ENCODE measurements at regions not wholly inside any gene's neighbourhood (a gene's known extent, or its start where the extent isn't known, plus 50 kb on each side); places are given as distances from the start of the nearest gene placed in this dataset.

DNA sequence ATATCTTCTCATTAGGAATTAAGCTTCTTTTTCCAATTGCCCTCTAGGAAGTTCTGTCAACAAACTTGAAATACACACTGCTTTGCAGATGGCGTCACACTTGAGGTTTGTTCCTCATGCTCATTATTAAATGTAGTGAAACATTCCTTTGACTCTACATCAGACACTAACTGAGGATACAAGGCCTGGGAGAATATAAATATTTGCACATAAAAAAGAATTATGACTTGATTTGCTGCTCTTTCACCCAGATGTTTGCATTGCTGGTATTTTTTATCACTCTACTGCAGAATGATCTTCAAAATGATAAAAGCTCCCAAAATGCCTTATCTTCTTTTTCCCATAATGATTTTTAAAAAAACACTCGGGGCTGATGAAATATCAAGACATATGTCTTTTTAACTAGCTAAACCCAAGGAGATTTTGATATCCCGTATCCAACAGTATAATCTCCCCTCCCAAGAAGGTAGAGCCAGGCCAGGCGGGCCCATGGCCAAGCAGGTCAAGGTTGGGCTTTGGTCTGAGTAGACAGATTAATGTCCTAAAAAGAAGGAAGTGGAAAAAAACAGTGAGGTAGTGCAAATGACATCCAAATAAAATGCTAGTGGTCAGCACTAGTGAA is 264.6 kb downstream of the HHIPL2 start:
- H3K27me3 ChIP-seq (ENCODE audit: control insufficient read depth in 1 of 2, insufficient read depth in 2 of 2, low read length in 2 of 2): no peaks in the 10 kb centered on the region
- peaks cover 8% of the 10 kb centered on the region for H3K4me1 ChIP-seq (ENCODE audit: insufficient read depth, low read length)
- no peak overlapping the region for H3K9ac ChIP-seq (ENCODE audit: low read length)
- no peak overlapping the region for H3K4me3 ChIP-seq (ENCODE audit: low read depth in 1 of 2, low read length in 2 of 2)
- H3K36me3 ChIP-seq (ENCODE audit: insufficient read depth, low read length): no peaks in the 10 kb centered on the region
- no peaks in the 10 kb centered on the region for H3K9me3 ChIP-seq (ENCODE audit: low read length)
- no peak overlapping the region for H3K27ac ChIP-seq (ENCODE audit: low read depth, low read length)

DNA sequence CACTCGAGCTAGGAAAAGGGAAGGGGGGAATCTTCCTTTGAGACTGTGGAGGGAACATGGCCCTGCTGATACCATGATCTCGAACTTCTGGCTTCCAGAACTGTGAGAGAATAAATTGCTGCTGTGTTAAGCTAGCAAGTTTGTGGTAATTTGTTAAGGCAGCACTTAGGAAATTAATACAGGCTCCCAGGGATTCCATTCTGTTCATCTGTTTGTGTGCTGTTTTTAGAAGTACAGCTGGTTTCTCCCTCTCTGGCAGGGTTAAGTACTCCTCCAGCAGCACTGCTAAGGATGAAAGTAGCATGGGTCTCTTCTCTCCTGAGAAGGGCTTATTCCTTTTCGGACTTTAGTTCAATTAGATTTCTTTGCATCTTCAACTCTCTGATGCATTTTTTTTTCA is 268.3 kb downstream of the HHIPL2 start:
- Histone ChIP-seq H3K27ac (ENCODE audit: low read depth, low read length) (no peak overlapping the region), H3K9ac (ENCODE audit: low read length) (no peak overlapping the region), H3K36me3 (ENCODE audit: insufficient read depth, low read length) (no peaks in the 10 kb centered on the region), H3K4me1 (ENCODE audit: insufficient read depth, low read length) (peaks cover 8% of the 10 kb centered on the region), H3K27me3 (ENCODE audit: control insufficient read depth in 1 of 2, insufficient read depth in 2 of 2, low read length in 2 of 2) (no peaks in the 10 kb centered on the region), H3K4me3 (ENCODE audit: low read depth in 1 of 2, low read length in 2 of 2) (no peak overlapping the region), H3K9me3 (ENCODE audit: low read length) (no peaks in the 10 kb centered on the region)

GRCh38 chr1:222278501-222278900 is 269.4 kb downstream of the HHIPL2 start:
- H3K36me3 ChIP-seq (ENCODE audit: insufficient read depth, low read length): no peaks in the 10 kb centered on the region
- no peak overlapping the region for H3K4me3 ChIP-seq (ENCODE audit: low read depth in 1 of 2, low read length in 2 of 2)
- H3K9me3 ChIP-seq (ENCODE audit: low read length): no peaks in the 10 kb centered on the region
- peaks cover 5% of the 10 kb centered on the region for H3K4me1 ChIP-seq (ENCODE audit: insufficient read depth, low read length)
- no peak overlapping the region for H3K27ac ChIP-seq (ENCODE audit: low read depth, low read length)
- no peaks in the 10 kb centered on the region for H3K27me3 ChIP-seq (ENCODE audit: control insufficient read depth in 1 of 2, insufficient read depth in 2 of 2, low read length in 2 of 2)
- no peak overlapping the region for H3K9ac ChIP-seq (ENCODE audit: low read length)

- Histone ChIP-seq H3K27me3 (ENCODE audit: control insufficient read depth in 1 of 2, insufficient read depth in 2 of 2, low read length in 2 of 2) (no peaks in the 10 kb centered on the region), H3K9me3 (ENCODE audit: low read length) (no peaks in the 10 kb centered on the region), H3K4me3 (ENCODE audit: low read depth in 1 of 2, low read length in 2 of 2) (no peak overlapping the region), H3K4me1 (ENCODE audit: insufficient read depth, low read length) (no peaks in the 10 kb centered on the region), H3K36me3 (ENCODE audit: insufficient read depth, low read length) (no peaks in the 10 kb centered on the region), H3K27ac (ENCODE audit: low read depth, low read length) (no peak overlapping the region), H3K9ac (ENCODE audit: low read length) (no peak overlapping the region)
Measured at GRCh38 chr1:222275729-222276465, 272.0 kb downstream of the HHIPL2 start.

DNA sequence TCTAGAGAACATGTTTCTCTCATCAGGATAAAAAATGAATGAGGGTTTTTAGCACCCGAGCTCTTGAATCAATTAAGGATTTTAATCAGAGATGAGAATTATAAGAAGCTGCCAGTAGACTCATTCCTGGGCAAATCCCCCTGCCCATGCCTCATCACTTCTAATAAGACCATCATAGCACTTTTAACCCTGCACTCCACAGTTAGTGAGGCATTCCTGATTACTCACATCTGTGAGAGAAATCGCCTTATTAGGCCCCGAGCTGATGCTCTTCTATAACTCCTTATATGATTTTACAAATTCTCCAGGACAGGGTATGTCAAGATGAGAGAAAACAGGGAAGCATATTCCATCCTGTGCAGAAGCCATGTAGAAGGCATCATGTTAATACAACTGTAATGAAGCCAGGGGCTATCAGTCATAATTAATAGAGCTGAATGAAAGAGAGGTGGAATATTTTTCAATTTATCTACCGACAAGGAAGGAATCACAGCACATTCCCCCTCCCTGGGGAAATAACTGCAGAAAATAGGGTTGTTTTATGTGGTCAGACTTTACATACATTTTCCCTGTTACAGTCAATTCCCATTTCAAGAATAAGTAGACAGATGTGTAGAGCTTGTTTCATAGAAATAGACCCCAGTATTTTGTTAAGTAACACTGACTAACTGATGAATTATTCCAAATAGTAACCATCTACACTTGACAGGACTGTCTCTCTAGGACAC is 272.7 kb downstream of the HHIPL2 start:
- no peaks in the 10 kb centered on the region for H3K9me3 ChIP-seq (ENCODE audit: low read length)
- no peaks in the 10 kb centered on the region for H3K27me3 ChIP-seq (ENCODE audit: control insufficient read depth in 1 of 2, insufficient read depth in 2 of 2, low read length in 2 of 2)
- no peak overlapping the region for H3K9ac ChIP-seq (ENCODE audit: low read length)
- H3K36me3 ChIP-seq (ENCODE audit: insufficient read depth, low read length): no peaks in the 10 kb centered on the region
- no peaks in the 10 kb centered on the region for H3K4me1 ChIP-seq (ENCODE audit: insufficient read depth, low read length)
- H3K4me3 ChIP-seq (ENCODE audit: low read depth in 1 of 2, low read length in 2 of 2): no peak overlapping the region
- H3K27ac ChIP-seq (ENCODE audit: low read depth, low read length): no peak overlapping the region

GRCh38 chr1:222266223-222267196 is 281.4 kb downstream of the HHIPL2 start:
- Histone ChIP-seq H3K4me3 (ENCODE audit: low read depth in 1 of 2, low read length in 2 of 2) (no peak overlapping the region), H3K27me3 (ENCODE audit: control insufficient read depth in 1 of 2, insufficient read depth in 2 of 2, low read length in 2 of 2) (no peaks in the 10 kb centered on the region), H3K36me3 (ENCODE audit: insufficient read depth, low read length) (no peaks in the 10 kb centered on the region), H3K27ac (ENCODE audit: low read depth, low read length) (no peak overlapping the region), H3K9ac (ENCODE audit: low read length) (no peak overlapping the region), H3K9me3 (ENCODE audit: low read length) (no peaks in the 10 kb centered on the region), H3K4me1 (ENCODE audit: insufficient read depth, low read length) (no peaks in the 10 kb centered on the region)

DNA sequence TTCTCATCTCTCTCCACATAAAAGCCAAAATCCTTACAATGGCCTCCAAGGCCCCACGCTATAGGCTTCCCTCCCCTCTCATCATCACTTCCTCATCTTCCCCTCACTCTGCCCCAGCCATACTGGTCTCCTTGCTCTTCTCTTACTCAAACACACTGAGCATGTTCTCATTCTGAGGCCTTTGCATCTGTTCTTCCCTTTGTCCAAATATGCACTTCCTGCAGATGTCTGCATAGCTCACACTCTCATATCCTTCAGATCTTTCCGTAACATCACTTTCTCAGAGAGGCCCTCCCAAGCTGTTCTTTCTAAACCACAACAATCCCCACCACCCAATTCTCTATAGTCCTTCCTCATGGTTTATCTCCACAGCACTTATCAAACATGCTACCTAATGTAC is 284.1 kb downstream of the HHIPL2 start:
- no peaks in the 10 kb centered on the region for H3K4me1 ChIP-seq (ENCODE audit: insufficient read depth, low read length)
- no peaks in the 10 kb centered on the region for H3K9me3 ChIP-seq (ENCODE audit: low read length)
- H3K36me3 ChIP-seq (ENCODE audit: insufficient read depth, low read length): no peaks in the 10 kb centered on the region
- H3K4me3 ChIP-seq (ENCODE audit: low read depth in 1 of 2, low read length in 2 of 2): no peak overlapping the region
- no peak overlapping the region for H3K9ac ChIP-seq (ENCODE audit: low read length)
- H3K27ac ChIP-seq (ENCODE audit: low read depth, low read length): no peak overlapping the region
- H3K27me3 ChIP-seq (ENCODE audit: control insufficient read depth in 1 of 2, insufficient read depth in 2 of 2, low read length in 2 of 2): no peaks in the 10 kb centered on the region

DNA sequence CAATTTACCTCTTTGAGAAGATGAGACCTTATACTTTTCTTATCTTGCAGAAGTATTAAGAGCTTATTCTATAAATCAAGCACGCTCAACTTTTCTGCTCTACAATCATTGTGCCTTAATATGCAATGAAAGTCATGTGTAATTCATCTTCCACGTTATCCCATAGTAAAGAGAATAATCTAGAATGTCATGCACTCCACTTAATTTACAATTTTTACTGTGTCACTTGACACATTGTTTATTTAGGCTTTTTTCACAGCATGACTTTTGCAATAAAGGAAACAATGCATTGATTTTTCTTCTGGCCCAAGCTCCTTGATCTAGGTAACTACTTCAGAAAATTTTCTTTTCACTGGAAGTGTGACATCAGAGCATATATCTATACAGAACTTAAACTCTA is 290.9 kb downstream of the HHIPL2 start:
- Histone ChIP-seq H3K9ac (ENCODE audit: low read length) (no peak overlapping the region), H3K4me1 (ENCODE audit: insufficient read depth, low read length) (no peaks in the 10 kb centered on the region), H3K9me3 (ENCODE audit: low read length) (no peaks in the 10 kb centered on the region), H3K36me3 (ENCODE audit: insufficient read depth, low read length) (no peaks in the 10 kb centered on the region), H3K4me3 (ENCODE audit: low read depth in 1 of 2, low read length in 2 of 2) (no peak overlapping the region), H3K27me3 (ENCODE audit: control insufficient read depth in 1 of 2, insufficient read depth in 2 of 2, low read length in 2 of 2) (no peaks in the 10 kb centered on the region), H3K27ac (ENCODE audit: low read depth, low read length) (no peak overlapping the region)

DNA sequence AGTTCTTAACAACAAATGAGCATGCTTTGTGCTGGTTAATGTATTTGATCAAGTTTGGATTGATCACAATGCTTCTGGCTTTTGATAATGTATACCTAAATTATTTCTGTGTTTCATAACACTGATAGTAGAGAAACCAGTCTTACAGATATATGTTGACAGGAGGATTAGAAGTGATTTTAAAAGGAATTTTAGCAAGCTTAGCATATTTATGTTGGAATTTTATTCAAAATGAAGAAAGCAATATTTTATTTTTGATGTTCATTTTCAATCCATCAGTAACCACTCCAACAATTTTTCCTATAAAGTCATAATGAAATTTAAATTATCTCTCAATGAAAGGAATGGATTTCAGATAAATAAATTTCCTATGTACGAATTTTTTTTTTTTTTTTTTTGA is 291.8 kb downstream of the HHIPL2 start:
- no peak overlapping the region for H3K27ac ChIP-seq (ENCODE audit: low read depth, low read length)
- no peaks in the 10 kb centered on the region for H3K36me3 ChIP-seq (ENCODE audit: insufficient read depth, low read length)
- no peak overlapping the region for H3K4me3 ChIP-seq (ENCODE audit: low read depth in 1 of 2, low read length in 2 of 2)
- no peaks in the 10 kb centered on the region for H3K4me1 ChIP-seq (ENCODE audit: insufficient read depth, low read length)
- H3K9ac ChIP-seq (ENCODE audit: low read length): no peak overlapping the region
- no peaks in the 10 kb centered on the region for H3K27me3 ChIP-seq (ENCODE audit: control insufficient read depth in 1 of 2, insufficient read depth in 2 of 2, low read length in 2 of 2)
- no peaks in the 10 kb centered on the region for H3K9me3 ChIP-seq (ENCODE audit: low read length)

DNA sequence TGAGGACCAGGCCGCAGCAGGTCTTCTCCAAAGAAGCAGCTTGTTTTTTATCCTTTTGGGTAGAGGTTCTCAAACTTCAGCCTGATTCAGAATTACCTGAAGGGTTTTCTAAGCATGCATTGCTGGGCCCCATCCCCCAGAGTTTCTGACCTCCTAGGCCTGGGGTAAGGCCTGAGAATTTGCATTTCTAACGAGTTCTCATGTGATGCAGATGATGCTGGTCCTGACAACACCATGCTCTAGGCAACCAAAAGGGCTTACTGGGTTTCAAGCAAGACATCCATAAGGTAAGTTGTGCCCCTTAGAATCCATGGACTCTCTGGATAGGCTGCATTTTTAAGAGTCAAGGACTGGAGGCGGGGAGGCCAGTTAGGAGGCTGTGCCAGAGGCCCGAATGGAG is 295.1 kb downstream of the HHIPL2 start:
- no peak overlapping the region for H3K9ac ChIP-seq (ENCODE audit: low read length)
- no peaks in the 10 kb centered on the region for H3K9me3 ChIP-seq (ENCODE audit: low read length)
- H3K27ac ChIP-seq (ENCODE audit: low read depth, low read length): no peak overlapping the region
- no peaks in the 10 kb centered on the region for H3K27me3 ChIP-seq (ENCODE audit: control insufficient read depth in 1 of 2, insufficient read depth in 2 of 2, low read length in 2 of 2)
- H3K4me3 ChIP-seq (ENCODE audit: low read depth in 1 of 2, low read length in 2 of 2): no peak overlapping the region
- no peaks in the 10 kb centered on the region for H3K4me1 ChIP-seq (ENCODE audit: insufficient read depth, low read length)
- no peaks in the 10 kb centered on the region for H3K36me3 ChIP-seq (ENCODE audit: insufficient read depth, low read length)

GRCh38 chr1:222251847-222252246 is 296.1 kb downstream of the HHIPL2 start:
- Histone ChIP-seq H3K9me3 (ENCODE audit: low read length) (no peaks in the 10 kb centered on the region), H3K9ac (ENCODE audit: low read length) (no peak overlapping the region), H3K27ac (ENCODE audit: low read depth, low read length) (no peak overlapping the region), H3K4me3 (ENCODE audit: low read depth in 1 of 2, low read length in 2 of 2) (no peak overlapping the region), H3K4me1 (ENCODE audit: insufficient read depth, low read length) (no peaks in the 10 kb centered on the region), H3K36me3 (ENCODE audit: insufficient read depth, low read length) (no peaks in the 10 kb centered on the region), H3K27me3 (ENCODE audit: control insufficient read depth in 1 of 2, insufficient read depth in 2 of 2, low read length in 2 of 2) (no peaks in the 10 kb centered on the region)

Measured in muscle layer of colon (tissue), 2 donors.